Heart right ventricle (tissue), 16 donors: ENCODE measurements at regions not wholly inside any gene's neighbourhood (a gene's known extent, or its start where the extent isn't known, plus 50 kb on each side); places are given as distances from the start of the nearest gene placed in this dataset.

ENCODE experiments used
- ATAC-seq, 8 donors: fragments of 200-7000 bp; cut with Tn5 transposase; one replicate each; pipeline ENCODE4 v1.9.1; 2020; ENCODE audit warnings: mild to moderate bottlenecking in 8 of 8, moderate library complexity in 8 of 8, moderate number of reproducible peaks in 1 of 8
- DNase-seq, 2 donors: peaks; one replicate each; pipeline ENCODE4 v3.0.0-alpha.2; 2020
- H3K27ac ChIP-seq, 10 donors: fragments of 200-600 bp; sonication (generic) in 2 of 10; one replicate each; pipeline versions ENCODE4 v1.5.0 to v1.8.0; 2020 to 2022; ENCODE audit warnings: mild to moderate bottlenecking in 3 of 10
- H3K27me3 ChIP-seq, 7 donors: fragments of 200-600 bp; one replicate each; pipeline ENCODE4 v1.8.0; 2021 to 2022; ENCODE audit warnings: mild to moderate bottlenecking in 2 of 7
- H3K36me3 ChIP-seq, 9 donors: fragments of 200-600 bp; sonication (generic) in 1 of 9; one replicate each; pipeline versions ENCODE4 v1.5.0 to v1.8.0; 2020 to 2022; ENCODE audit warnings: mild to moderate bottlenecking in 2 of 9
- H3K4me1 ChIP-seq, 9 donors: fragments of 200-600 bp; sonication (generic) in 1 of 9; one replicate each; pipeline versions ENCODE4 v1.5.0 to v1.8.0; 2020 to 2022; ENCODE audit warnings: mild to moderate bottlenecking in 4 of 9
- H3K4me3 ChIP-seq, 10 donors: fragments of 200-600 bp; sonication (generic) in 2 of 10; one replicate each; pipeline versions ENCODE4 v1.5.0 to v1.8.0; 2020 to 2022; ENCODE audit warnings: mild to moderate bottlenecking in 7 of 10, moderate library complexity in 2 of 10
- H3K9me3 ChIP-seq, 11 donors: fragments of 200-600 bp in 10 of 11; sonication (generic) in 2 of 11; one replicate each; pipeline versions ENCODE4 v1.5.0 to v1.8.0; 2013 to 2022; ENCODE audit warnings: mild to moderate bottlenecking in 2 of 11, control low read depth in 1 of 11, moderate library complexity in 1 of 11
- WGBS, 2 donors: extraction: QIAGEN DNeasy Blood & Tissue Kit; methylation state at CpG; one replicate each; pipeline ENCODE4 v1.1.7; 2013; ENCODE audit warnings: inconsistent platforms in 1 of 2; 5-methylcytosine and 5-hydroxymethylcytosine counted together
- intact Hi-C, 10 donors: fragments of 100-400 bp; cut with DNase I; formaldehyde crosslinking; loops; one replicate each; pipeline versions ENCODE4 v1.11.1 to v1.14.2; 2022
- TF ChIP-seq, protein P1 (sequence below), 9 donors: fragments of 200-600 bp; sonication (generic) in 2 of 9; IDR thresholded peaks; one replicate each; pipeline versions ENCODE4 v1.5.0 to v1.8.0; 2021 to 2022; ENCODE audit warnings: antibody characterized with exemption in 9 of 9, mild to moderate bottlenecking in 5 of 9, moderate library complexity in 1 of 9
- donor health status: Arrhythmogenic right ventricular cardiomyopathy.
- donor health status: ischemic (EF 13 %, LVEDD 7.1; RV severe dilation, severe dysfunction).
- donor health status: healthy with polysubstance abuse.
- donor health status: DM: no; HTN: yes; CAD: no.
- donor health status: DM: no; HTN: no; CAD: no.
- donor health status: ischemic (EF 25% LVEDD 6.9; RV normal size, moderate dysfunction).
- donor health status: ischemic (EF 25% LVEDD 5.7; RV mildly dilated, moderate dysfunction).
- donor health status: healthy.
- donor health status: DM: yes; HTN: yes; CAD: no.
- donor health status: Ischemic cardiomyopathy.
- donor health status: ischemic (EF 35%, LVEDD 5.7; RV mildly dilated, moderate dysfunction).
- donor health status: nonischemic (EF 11% LVEDD 7.7; RV severe dilation, severe dysfunction).
- donor health status: DM: yes; HTN: yes; CAD: no.
- donor health status: PGD.
- donor health status: ischemic (EF 29% LVEDD 5.4; RV normal size, mild dysfunction).
- donor health status: nonischemic (EF 23%, LVEDD 6.1; RV moderate dilation, normal function).

DNA sequence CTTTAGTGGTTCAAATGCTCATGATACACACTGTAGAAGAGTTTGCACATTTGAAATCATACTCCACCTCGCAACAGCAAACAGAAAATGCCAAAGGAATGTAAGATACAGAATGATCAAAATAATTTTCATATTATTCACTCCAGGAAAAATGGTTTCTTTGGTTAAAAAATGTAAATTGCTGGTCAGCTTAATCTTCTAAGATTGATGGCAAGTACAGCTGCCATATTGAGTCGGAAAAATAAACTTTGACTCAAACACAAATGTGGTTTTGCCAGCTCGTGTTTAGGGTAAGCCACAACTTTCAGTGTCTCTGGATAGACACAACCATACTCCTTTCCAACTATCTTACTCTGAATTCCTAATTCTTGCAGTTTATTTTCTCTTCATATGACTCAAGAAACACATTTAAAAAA is 154.9 kb upstream of the SMIM21 start:
- intact Hi-C loops, result no loop called here
- no peak for DNase-seq

DNA sequence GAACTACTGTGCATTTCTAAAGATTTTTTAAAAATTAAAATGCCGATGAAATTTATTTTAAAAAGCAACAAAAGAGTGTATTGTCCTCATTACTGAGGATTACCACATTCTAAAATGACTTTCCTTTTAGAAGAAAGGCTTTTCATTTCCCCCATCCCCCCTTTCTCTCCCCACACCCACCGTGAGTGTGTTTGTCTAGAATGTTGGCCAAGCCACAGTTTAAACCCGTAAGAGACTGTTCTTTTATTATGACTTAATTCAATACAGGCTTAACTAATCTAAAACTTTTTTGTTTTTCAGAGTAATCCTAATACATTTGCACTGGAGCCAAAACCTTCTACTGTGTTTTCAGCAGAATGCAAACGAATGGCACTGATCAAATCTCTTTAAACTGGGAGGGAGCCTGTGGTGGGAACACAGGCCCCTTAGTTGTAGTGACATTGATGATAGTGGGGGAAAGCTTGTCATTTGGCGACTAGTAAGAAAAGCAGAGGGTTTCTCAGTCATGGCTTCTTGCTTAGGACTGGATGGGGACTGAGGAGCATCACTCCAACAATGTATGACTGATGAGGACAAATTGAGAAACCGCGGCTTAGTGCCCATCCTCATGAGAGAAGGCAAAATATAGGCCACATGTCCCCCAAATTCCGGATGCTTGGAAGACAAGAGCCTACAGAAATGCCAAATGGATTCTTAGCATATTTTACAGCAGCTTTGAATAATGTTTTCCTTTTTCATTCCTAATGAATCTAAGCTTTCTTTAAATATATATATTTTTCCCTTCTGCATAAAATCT is 154.0 kb upstream of the SMIM21 start:
- Histone ChIP-seq H3K4me1 (no peaks in the 10 kb centered on the region), H3K9me3 (no peaks in the 10 kb centered on the region), H3K27me3 (no peaks in the 10 kb centered on the region), H3K27ac (no peak overlapping the region), H3K36me3 (no peaks in the 10 kb centered on the region), H3K4me3 (no peak overlapping the region)
- TF ChIP-seq, protein P1, sequence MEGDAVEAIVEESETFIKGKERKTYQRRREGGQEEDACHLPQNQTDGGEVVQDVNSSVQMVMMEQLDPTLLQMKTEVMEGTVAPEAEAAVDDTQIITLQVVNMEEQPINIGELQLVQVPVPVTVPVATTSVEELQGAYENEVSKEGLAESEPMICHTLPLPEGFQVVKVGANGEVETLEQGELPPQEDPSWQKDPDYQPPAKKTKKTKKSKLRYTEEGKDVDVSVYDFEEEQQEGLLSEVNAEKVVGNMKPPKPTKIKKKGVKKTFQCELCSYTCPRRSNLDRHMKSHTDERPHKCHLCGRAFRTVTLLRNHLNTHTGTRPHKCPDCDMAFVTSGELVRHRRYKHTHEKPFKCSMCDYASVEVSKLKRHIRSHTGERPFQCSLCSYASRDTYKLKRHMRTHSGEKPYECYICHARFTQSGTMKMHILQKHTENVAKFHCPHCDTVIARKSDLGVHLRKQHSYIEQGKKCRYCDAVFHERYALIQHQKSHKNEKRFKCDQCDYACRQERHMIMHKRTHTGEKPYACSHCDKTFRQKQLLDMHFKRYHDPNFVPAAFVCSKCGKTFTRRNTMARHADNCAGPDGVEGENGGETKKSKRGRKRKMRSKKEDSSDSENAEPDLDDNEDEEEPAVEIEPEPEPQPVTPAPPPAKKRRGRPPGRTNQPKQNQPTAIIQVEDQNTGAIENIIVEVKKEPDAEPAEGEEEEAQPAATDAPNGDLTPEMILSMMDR (IDR thresholded peaks at IDR 0.05), result no peak
- ATAC-seq (no peak), DNase-seq (no peak)
- intact Hi-C loops, result no loop called here
- 54 to 70% methylated on average over 8 of the region's 8 CpGs for WGBS, 2 donors

More for the DNA sequence above, 154.9 kb upstream of the SMIM21 start:
- Histone ChIP-seq H3K4me1 (no peaks in the 10 kb centered on the region), H3K27ac (no peak overlapping the region), H3K4me3 (no peak overlapping the region), H3K27me3 (no peaks in the 10 kb centered on the region), H3K9me3 (no peaks in the 10 kb centered on the region), H3K36me3 (no peaks in the 10 kb centered on the region)
- ATAC-seq, result no peak
- 77 to 80% methylated on average over 3 of the region's 3 CpGs for WGBS, 2 donors
- TF ChIP-seq, protein P1 (IDR thresholded peaks at IDR 0.05), result no peak

DNA sequence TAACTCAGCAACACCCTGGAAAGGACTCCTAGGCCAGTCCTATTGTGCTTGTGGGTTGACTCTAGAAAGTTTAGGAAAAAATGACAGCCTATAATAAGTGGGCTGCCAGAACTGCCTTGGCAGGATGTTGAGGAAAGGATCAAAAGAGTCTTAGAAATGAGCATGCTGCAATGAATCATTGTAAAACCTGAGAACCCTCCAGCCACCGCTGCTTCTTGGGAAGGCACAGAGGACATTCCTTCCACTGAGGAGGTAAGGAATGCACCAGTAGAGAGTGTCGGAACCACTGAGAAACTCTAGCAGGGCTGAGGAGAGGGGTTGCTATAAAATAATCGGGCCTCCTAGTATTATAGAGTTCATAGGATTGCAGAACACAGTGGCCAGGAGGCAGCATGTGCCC is 146.7 kb upstream of the SMIM21 start:
- TF ChIP-seq, protein P1 (IDR thresholded peaks at IDR 0.05), result no peak

DNA sequence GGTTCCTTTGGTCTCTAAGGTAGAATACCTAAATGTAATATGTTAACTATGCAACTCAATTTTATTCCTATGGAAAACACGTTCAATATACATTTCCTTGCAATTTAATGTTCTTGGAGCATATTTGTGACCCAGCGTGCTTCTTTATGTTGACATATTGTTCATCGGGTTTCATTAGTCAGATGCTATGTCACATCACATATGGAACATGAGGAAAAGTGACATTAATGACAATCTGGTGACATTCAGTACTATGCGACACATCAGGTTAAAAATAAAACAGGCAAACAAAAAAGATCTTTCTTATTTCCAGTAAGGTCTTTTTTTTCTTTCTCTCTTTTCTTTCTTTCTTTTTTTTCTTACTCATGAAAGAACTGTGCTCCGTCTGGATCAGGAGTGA is 135.6 kb upstream of the SMIM21 start:
- intact Hi-C loops, result no loop called here
- no peak for ATAC-seq
- DNase-seq, result no peak
- Histone ChIP-seq H3K27me3 (peaks cover 0 to 5% (median 0%) of the 10 kb centered on the region in 7 donors), H3K4me3 (no peak overlapping the region), H3K9me3 (no peaks in the 10 kb centered on the region), H3K27ac (no peak overlapping the region), H3K4me1 (no peaks in the 10 kb centered on the region), H3K36me3 (no peaks in the 10 kb centered on the region)
- 90 to 94% methylated on average over 5 of the region's 5 CpGs for WGBS, 2 donors
- TF ChIP-seq, protein P1 (IDR thresholded peaks at IDR 0.05), result no peak

More for the DNA sequence above, 146.7 kb upstream of the SMIM21 start:
- Histone ChIP-seq H3K4me1 (no peaks in the 10 kb centered on the region), H3K27ac (no peak overlapping the region), H3K36me3 (no peaks in the 10 kb centered on the region), H3K9me3 (peaks cover 0 to 7% (median 0%) of the 10 kb centered on the region in 11 donors), H3K4me3 (no peak overlapping the region), H3K27me3 (no peaks in the 10 kb centered on the region)
- ATAC-seq (no peak), DNase-seq (no peak)
- intact Hi-C loops, result no loop called here
- 85 to 96% methylated on average over 3 of the region's 3 CpGs for WGBS, 2 donors
